ENCODE measurements at regions not wholly inside any gene's neighbourhood (a gene's known extent, or its start where the extent isn't known, plus 50 kb on each side); places are given as distances from the start of the nearest gene placed in this dataset.
"Not testable (repeated sequence)": the region's sequence is repeated elsewhere in the genome, so short reads cannot be mapped to it uniquely, and the experiment has no call there.

- FAIRE-seq (no peak), DNase-seq (ENCODE audit: insufficient read length, low spot score) (no peak)
- TF ChIP-seq POLR2AphosphoS5 (IDR thresholded peaks at IDR 0.05; ENCODE audit: low read depth, low read length) (no peak), POU2F2 (IDR thresholded peaks at IDR 0.05; ENCODE audit: low read depth, low read length) (no peak), TAF1 (IDR thresholded peaks at IDR 0.05; ENCODE audit: low read depth, low read length) (no peak), SPI1 (IDR thresholded peaks at IDR 0.05; ENCODE audit: low read depth, low read length) (no peak), POLR2A (IDR thresholded peaks at IDR 0.05; ENCODE audit: low read depth, low read length) (no peak), PAX5 (IDR thresholded peaks at IDR 0.05; ENCODE audit: insufficient read depth, low read length, severe bottlenecking) (no peak)
Observed at GRCh38 chr5:53287573-53287972, 178.0 kb upstream of the MOCS2 start.

GRCh38 chr5:53288511-53288910 lies 179.0 kb upstream of the MOCS2 start:
- DNase-seq (ENCODE audit: insufficient read length, low spot score) (no peak), FAIRE-seq (no peak)
- no peak for TF ChIP-seq SPI1 (IDR thresholded peaks at IDR 0.05; ENCODE audit: low read depth, low read length)
- no peak for TF ChIP-seq POU2F2 (IDR thresholded peaks at IDR 0.05; ENCODE audit: low read depth, low read length)
- no peak for TF ChIP-seq PAX5 (IDR thresholded peaks at IDR 0.05; ENCODE audit: insufficient read depth, low read length, severe bottlenecking)

- FAIRE-seq (no peak), DNase-seq (ENCODE audit: insufficient read length, low spot score) (no peak)
- TF ChIP-seq POU2F2 (IDR thresholded peaks at IDR 0.05; ENCODE audit: low read depth, low read length) (no peak), SPI1 (IDR thresholded peaks at IDR 0.05; ENCODE audit: low read depth, low read length) (no peak), POLR2A (IDR thresholded peaks at IDR 0.05; ENCODE audit: low read depth, low read length) (no peak), PAX5 (IDR thresholded peaks at IDR 0.05; ENCODE audit: insufficient read depth, low read length, severe bottlenecking) (no peak), TAF1 (IDR thresholded peaks at IDR 0.05; ENCODE audit: low read depth, low read length) (no peak), POLR2AphosphoS5 (IDR thresholded peaks at IDR 0.05; ENCODE audit: low read depth, low read length) (no peak)
Observed at GRCh38 chr5:53291047-53291446, 181.5 kb upstream of the MOCS2 start.

- DNase-seq (ENCODE audit: insufficient read length, low spot score): no peak
- no peak for TF ChIP-seq TAF1 (IDR thresholded peaks at IDR 0.05; ENCODE audit: low read depth, low read length)
- TF ChIP-seq SPI1 (IDR thresholded peaks at IDR 0.05; ENCODE audit: low read depth, low read length): no peak
- TF ChIP-seq PAX5 (IDR thresholded peaks at IDR 0.05; ENCODE audit: insufficient read depth, low read length, severe bottlenecking): no peak
- TF ChIP-seq POU2F2 (IDR thresholded peaks at IDR 0.05; ENCODE audit: low read depth, low read length): no peak
- TF ChIP-seq POLR2AphosphoS5 (IDR thresholded peaks at IDR 0.05; ENCODE audit: low read depth, low read length): no peak
- no peak for TF ChIP-seq POLR2A (IDR thresholded peaks at IDR 0.05; ENCODE audit: low read depth, low read length)
- FAIRE-seq: no peak
Observed at GRCh38 chr5:53291528-53291927, 182.0 kb upstream of the MOCS2 start.

GRCh38 chr5:53298841-53299240 lies 181.6 kb upstream of the FST start:
- DNase-seq (ENCODE audit: insufficient read length, low spot score) (no peak), FAIRE-seq (no peak)
- TF ChIP-seq PAX5 (IDR thresholded peaks at IDR 0.05; ENCODE audit: insufficient read depth, low read length, severe bottlenecking) (no peak), POU2F2 (IDR thresholded peaks at IDR 0.05; ENCODE audit: low read depth, low read length) (no peak), SPI1 (IDR thresholded peaks at IDR 0.05; ENCODE audit: low read depth, low read length) (no peak), POLR2AphosphoS5 (IDR thresholded peaks at IDR 0.05; ENCODE audit: low read depth, low read length) (no peak), TAF1 (IDR thresholded peaks at IDR 0.05; ENCODE audit: low read depth, low read length) (no peak), POLR2A (IDR thresholded peaks at IDR 0.05; ENCODE audit: low read depth, low read length) (no peak)

- no peak for DNase-seq (ENCODE audit: insufficient read length, low spot score)
- TF ChIP-seq SPI1 (IDR thresholded peaks at IDR 0.05; ENCODE audit: low read depth, low read length) (no peak), POLR2AphosphoS5 (IDR thresholded peaks at IDR 0.05; ENCODE audit: low read depth, low read length) (no peak), POLR2A (IDR thresholded peaks at IDR 0.05; ENCODE audit: low read depth, low read length) (no peak), TAF1 (IDR thresholded peaks at IDR 0.05; ENCODE audit: low read depth, low read length) (no peak), PAX5 (IDR thresholded peaks at IDR 0.05; ENCODE audit: insufficient read depth, low read length, severe bottlenecking) (no peak), POU2F2 (IDR thresholded peaks at IDR 0.05; ENCODE audit: low read depth, low read length) (no peak)
- no peak for FAIRE-seq
Observed at GRCh38 chr5:53302529-53302928, 177.9 kb upstream of the FST start.

- DNase-seq (ENCODE audit: insufficient read length, low spot score): no peak
- FAIRE-seq: no peak
- TF ChIP-seq POU2F2 (IDR thresholded peaks at IDR 0.05; ENCODE audit: low read depth, low read length) (no peak), TAF1 (IDR thresholded peaks at IDR 0.05; ENCODE audit: low read depth, low read length) (no peak), POLR2A (IDR thresholded peaks at IDR 0.05; ENCODE audit: low read depth, low read length) (no peak), SPI1 (IDR thresholded peaks at IDR 0.05; ENCODE audit: low read depth, low read length) (no peak), PAX5 (IDR thresholded peaks at IDR 0.05; ENCODE audit: insufficient read depth, low read length, severe bottlenecking) (no peak)
Observed at GRCh38 chr5:53303105-53303504, 177.3 kb upstream of the FST start.

GRCh38 chr5:53305316-53305715 lies 175.1 kb upstream of the FST start:
- FAIRE-seq; DNase-seq (ENCODE audit: insufficient read length, low spot score): not testable (repeated sequence)

GRCh38 chr5:53309653-53310052 lies 170.8 kb upstream of the FST start:
- TF ChIP-seq POU2F2 (IDR thresholded peaks at IDR 0.05; ENCODE audit: low read depth, low read length) (no peak), SPI1 (IDR thresholded peaks at IDR 0.05; ENCODE audit: low read depth, low read length) (no peak), POLR2A (IDR thresholded peaks at IDR 0.05; ENCODE audit: low read depth, low read length) (no peak), POLR2AphosphoS5 (IDR thresholded peaks at IDR 0.05; ENCODE audit: low read depth, low read length) (no peak), TAF1 (IDR thresholded peaks at IDR 0.05; ENCODE audit: low read depth, low read length) (no peak), PAX5 (IDR thresholded peaks at IDR 0.05; ENCODE audit: insufficient read depth, low read length, severe bottlenecking) (no peak)
- FAIRE-seq (no peak), DNase-seq (ENCODE audit: insufficient read length, low spot score) (no peak)

- FAIRE-seq: no peak
Observed at GRCh38 chr5:53311681-53312080, 168.7 kb upstream of the FST start.

More at GRCh38 chr5:53311681-53312080, 168.7 kb upstream of the FST start:
- TF ChIP-seq SPI1 (IDR thresholded peaks at IDR 0.05; ENCODE audit: low read depth, low read length) (no peak), POLR2A (IDR thresholded peaks at IDR 0.05; ENCODE audit: low read depth, low read length) (no peak), POLR2AphosphoS5 (IDR thresholded peaks at IDR 0.05; ENCODE audit: low read depth, low read length) (no peak), POU2F2 (IDR thresholded peaks at IDR 0.05; ENCODE audit: low read depth, low read length) (no peak), PAX5 (IDR thresholded peaks at IDR 0.05; ENCODE audit: insufficient read depth, low read length, severe bottlenecking) (no peak), TAF1 (IDR thresholded peaks at IDR 0.05; ENCODE audit: low read depth, low read length) (no peak)
- DNase-seq (ENCODE audit: insufficient read length, low spot score): no peak

Measured in GM12891 (cell line).